Breast epithelium (tissue), 3 donors: ENCODE measurements at regions not wholly inside any gene's neighbourhood (a gene's known extent, or its start where the extent isn't known, plus 50 kb on each side); places are given as distances from the start of the nearest gene placed in this dataset.

Experiments
- CTCF ChIP-seq, 3 donors: fragments of 450-650 bp; IDR thresholded peaks; one replicate each; pipeline ENCODE4 v1.5.1; 2016 to 2017; ENCODE audit warnings: antibody characterized with exemption in 3 of 3, mild to moderate bottlenecking in 3 of 3, moderate library complexity in 3 of 3
- POLR2A ChIP-seq: fragments of 450-650 bp; IDR thresholded peaks from one replicate; pipeline ENCODE4 v1.6.1; 2016; ENCODE audit warnings: antibody characterized with exemption, mild to moderate bottlenecking, moderate library complexity
- POLR2AphosphoS5 ChIP-seq, 3 donors: sonication (generic); formaldehyde crosslinking; IDR thresholded peaks; one replicate each; pipeline ENCODE4 v1.6.1; 2017; ENCODE audit warnings: antibody characterized with exemption in 3 of 3

GRCh38 chr6:40037271-40037670, 103.0 kb upstream of the MOCS1 start:
- no peak for TF ChIP-seq CTCF (IDR thresholded peaks at IDR 0.05)
- TF ChIP-seq POLR2A, result no peak
- no peak for TF ChIP-seq POLR2AphosphoS5 (IDR thresholded peaks at IDR 0.05)
